ENCODE measurements at regions not wholly inside any gene's neighbourhood (a gene's known extent, or its start where the extent isn't known, plus 50 kb on each side); places are given as distances from the start of the nearest gene placed in this dataset.
"Not testable (repeated sequence)": the region's sequence is repeated elsewhere in the genome, so short reads cannot be mapped to it uniquely, and the experiment has no call there.

DNA sequence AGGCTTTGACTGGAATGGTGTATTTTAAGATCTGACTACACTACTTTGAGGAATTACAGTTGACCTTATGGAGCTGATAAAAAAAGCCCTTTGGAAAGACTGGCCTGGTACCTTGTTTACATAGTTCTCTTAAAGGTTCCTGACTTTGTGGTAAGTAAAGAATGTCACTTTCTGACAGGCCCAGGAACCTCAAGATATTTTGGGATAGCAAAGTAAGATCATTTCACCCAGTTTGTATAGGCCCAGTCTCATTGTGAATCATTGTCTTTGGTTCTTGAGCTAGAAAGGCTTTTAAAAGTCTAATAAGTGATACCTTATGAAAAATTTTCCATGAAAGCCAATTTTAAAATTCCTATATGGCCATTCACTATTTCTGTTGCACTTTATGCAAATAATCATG, 316.3 kb upstream of the LRRTM4 start:
- no peak for DNase-seq (ENCODE audit: low spot score)

DNA sequence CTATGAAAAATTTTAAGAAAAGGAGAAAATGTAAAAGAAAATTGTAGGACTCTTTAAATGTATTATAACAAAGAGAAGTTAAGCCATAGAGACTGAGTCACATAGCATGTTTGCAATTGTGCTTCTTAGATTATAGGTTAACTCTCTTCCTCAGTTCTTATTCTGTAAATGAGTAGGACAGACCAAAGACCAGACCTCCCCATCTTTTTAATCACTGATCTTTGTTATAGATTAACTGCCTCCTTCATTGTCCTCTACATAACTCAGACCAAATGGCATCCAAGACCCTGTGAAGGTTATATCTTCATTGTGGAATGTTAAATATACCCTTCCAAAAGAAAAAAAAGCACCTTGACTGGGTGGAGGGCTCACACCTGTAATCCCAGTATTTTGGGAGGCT, 316.9 kb upstream of the LRRTM4 start:
- DNase-seq (ENCODE audit: low spot score) = no peak

DNA sequence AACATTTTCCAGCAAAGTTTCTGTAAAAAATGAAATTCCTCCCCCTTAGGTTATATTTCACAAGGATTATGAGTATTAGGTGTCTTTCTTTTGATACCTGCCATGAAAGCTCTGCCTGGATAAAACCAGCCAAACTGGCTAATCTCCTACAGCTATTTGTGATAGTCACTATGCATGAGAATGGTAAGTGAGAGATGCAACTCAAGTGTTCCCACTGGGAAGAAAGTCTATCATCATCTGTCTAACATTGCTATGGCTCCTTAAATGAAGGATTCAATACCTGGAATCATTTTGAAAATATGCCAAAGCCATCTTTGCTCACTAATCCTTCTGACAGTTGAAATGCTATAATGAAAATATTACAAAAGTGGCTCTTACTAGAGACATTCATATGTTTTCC, 339.9 kb upstream of the LRRTM4 start:
- no peak for DNase-seq (ENCODE audit: low spot score)

DNA sequence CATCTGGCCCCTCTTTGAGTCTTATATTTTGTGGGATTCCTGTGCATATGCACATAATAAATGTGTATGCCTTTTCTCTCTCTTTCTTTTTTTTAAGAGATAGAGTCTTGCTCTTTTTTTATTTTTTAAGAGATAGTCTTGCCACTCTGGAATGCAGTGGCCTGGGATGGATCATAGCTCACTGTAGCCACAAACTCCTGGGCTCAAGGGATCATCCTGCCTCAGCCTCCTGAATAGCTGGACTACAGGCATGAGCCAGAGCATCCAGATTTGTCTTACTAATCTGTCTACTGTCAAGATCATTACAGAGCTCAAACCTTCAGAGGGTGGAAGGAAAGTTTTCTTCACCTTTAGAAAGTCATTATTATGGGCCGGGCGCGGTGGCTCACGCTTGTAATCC, 342.2 kb upstream of the LRRTM4 start:
- no peak for DNase-seq (ENCODE audit: low spot score)

DNA sequence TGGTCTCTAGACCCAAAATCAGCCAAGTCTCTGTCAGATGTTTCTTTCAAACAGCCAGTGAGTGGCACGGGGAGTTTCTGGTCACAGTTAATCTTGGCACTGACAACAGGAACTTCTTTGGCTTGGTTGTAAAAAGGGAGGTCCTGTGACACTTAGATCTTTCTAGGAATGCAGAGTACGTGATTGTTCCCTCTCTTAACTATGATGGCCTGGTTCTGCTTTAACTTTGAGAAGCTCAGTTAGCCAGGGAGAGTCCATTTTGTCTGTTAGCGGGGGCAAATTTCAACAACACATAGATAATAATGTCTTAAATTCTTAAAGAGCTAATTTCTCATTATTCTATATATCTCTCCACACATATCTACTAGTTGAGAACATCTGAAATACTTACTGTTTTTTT, 344.5 kb upstream of the LRRTM4 start:
- no peak for DNase-seq (ENCODE audit: low spot score)

DNA sequence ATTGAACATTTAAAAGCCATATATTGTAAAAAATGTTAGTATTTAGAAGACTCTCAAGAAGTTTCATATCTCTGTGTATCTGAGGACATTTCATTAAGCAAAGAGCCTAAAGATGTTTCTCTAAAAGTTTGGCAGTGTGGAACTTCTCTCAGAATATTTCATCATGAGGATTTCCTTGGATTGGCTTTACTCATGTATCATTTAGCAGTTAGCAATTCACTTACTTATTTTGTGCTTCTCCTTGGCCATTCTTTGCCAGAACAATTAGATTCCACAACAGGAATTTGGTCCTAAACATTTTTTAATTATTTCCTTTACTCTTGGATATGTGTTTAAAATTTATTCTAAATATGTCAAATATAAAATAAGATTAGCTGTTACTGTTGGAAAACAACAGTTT, 345.0 kb upstream of the LRRTM4 start:
- no peak for DNase-seq (ENCODE audit: low spot score)

DNA sequence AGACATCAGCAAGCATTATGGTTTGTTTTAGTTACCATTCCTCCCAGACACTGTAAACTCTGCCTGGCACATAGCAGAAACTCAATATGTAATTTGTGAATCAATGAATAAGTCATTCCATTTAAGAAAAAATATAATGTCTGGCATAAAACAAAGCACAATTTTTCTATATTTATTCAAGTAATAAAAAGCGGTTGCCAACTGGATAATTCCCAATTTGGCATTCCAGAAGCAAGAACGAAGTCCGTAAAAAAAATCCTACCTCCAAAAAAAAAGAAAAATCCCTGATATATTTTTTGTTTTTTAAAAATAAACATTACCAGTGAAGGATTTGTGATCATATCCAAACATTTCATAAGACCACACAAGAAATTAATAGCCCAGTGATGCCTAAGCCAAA, 351.3 kb upstream of the LRRTM4 start:
- DNase-seq (ENCODE audit: low spot score) = no peak

DNA sequence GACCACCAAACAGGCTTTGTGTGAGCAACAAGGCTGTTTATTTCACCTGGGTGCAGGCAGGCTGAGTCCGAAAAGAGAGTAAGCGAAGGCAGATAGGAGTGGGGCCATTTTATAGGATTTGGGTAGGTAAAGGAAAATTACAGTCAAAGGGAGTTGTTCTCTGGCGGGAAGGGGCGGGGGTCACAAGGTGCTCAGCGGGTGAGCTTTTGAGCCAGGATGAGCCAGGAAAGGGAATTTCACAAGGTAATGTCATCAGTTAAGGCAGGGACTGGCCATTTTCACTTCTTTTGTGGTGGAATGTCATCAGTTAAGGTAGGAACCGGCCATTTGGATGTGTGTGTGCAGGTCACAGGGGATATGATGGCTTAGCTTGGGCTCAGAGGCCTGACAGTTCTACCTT, 378.0 kb upstream of the LRRTM4 start:
- not testable (repeated sequence) for DNase-seq (ENCODE audit: low spot score)

DNA sequence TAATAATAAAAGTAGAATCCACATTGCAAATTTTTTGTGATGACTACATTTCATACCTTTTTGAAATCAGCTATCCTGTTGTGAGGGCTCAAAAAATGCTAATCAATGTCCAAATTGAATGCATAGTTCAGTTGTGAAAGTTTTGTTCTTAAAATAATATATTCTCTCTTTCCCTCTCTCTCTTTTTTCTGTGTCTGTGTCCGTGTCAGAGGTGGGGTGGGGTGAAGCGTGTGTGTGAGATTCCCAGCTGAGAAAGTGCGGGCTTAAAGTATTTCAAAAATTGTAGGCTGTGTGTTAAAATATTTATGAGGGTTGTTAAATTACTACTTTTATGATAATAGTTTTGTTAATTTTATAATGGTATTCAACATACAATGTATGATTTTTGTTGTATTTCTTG, 388.0 kb upstream of the LRRTM4 start:
- no peak for DNase-seq (ENCODE audit: low spot score)

DNA sequence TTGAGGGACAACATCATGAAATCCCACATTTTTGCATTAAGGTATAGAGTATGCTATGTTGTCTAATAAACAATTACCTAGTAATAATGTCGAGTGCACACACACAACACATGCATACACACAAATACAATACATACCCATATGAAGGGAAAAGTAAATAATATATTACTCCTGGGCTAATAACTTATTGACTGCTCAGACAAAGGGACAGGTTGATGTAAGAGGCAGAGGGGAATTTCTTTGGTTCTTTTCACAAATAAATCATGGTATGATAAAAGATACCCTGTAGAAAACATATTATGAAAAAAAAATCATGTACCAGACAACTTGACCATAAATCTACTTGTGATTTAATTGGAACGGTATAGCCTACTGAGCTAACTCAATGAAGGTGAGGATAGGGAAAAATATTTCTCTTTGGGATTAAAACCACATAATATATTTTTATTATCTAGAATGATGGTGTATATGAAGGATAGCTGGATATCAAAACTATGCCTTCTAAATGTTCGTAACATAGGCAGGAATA, 398.7 kb upstream of the LRRTM4 start:
- no peak for DNase-seq (ENCODE audit: low spot score)

DNA sequence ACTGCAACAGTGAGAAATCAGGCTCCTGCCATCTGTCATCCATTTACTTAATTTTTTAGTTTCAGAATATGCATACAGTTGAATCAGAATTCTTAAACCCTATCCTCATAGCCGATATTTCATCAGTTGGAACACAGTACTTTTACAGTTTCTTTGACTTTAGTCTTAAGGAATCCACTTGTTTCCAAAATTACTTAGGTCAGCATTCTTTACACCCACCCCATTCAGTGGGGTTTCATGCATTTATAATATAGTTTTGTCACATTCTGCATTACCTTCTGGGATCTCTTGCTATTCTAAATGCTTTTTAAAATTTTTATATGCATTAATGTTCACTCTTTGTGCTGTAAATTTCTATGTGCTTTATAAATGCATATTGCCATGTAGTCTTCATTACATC, 400.4 kb upstream of the LRRTM4 start:
- DNase-seq (ENCODE audit: low spot score) = no peak

DNA sequence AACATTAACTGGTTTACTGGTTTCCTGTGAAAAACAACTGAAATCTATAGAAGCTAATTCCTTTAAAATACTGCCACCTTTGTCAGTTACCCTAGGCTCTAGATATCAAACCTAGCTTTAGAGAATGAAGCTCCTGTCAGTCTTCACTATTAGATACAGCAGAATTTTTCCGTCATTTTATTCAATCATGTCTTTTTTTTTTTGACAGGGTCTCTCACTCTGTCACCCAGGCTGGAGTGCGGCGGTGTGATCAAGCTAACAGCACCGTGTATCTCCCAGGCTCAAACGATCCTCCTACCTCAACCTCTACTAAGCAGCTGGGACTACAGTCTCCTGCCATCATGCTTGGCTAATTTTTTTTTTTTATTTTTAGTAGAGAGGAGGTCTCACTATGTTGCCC, 415.2 kb upstream of the LRRTM4 start:
- DNase-seq (ENCODE audit: low spot score) = no peak

DNA sequence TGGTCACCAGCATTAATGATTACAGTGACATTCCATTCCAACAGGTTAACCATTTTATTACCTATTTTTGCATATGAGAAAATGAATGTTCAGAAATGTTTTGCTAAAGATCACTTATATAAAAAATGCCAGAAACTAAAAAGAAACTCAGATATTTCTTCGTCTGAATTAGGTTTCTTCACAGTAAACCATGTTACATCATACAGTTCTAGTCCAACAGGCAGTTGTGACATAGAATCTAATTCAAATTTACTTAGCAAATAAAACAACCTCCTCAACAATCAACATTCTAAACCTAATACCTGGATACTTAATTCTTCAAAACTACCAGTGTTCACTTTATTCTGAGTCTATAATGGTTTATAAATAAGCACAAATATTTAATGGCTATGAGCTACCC, 416.3 kb upstream of the LRRTM4 start:
- DNase-seq (ENCODE audit: low spot score) = no peak

DNA sequence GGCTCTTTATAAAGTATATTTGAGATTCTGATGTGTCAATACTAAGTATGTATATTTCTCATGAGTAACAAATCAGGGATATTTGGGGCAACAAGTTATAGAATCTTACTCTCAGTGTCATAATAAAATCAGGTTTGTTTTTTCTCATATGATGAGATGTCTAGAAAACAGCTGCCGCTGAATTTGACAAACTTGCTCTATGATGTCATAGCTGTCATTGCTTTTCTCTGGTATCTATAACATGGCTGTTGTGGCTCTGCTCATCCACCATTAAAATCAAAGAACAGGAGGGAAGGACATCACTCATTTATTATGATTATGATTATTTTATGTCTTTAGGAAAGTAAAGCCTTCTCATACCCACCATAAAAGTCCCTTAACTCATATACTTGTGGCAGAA, 417.2 kb upstream of the LRRTM4 start:
- DNase-seq (ENCODE audit: low spot score) = no peak

DNA sequence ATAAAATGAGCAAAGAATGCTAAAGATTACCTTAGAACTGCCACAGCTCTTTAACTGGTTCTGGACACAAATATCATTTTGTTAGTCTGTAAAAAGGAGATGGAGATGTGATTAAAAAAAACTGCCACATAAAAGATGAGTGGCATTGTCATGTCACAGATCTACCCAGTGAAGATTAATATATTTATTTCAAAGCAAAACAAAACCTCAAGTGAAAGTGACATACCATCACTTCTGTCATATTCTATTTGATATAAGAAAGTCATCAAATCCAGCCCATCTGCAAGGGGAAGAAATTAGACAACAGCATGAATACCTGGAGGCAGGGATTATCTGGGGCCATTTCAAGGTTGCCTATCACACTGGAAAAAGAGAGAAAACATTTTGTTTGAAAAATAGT, 417.6 kb upstream of the LRRTM4 start:
- DNase-seq (ENCODE audit: low spot score) = no peak

DNA sequence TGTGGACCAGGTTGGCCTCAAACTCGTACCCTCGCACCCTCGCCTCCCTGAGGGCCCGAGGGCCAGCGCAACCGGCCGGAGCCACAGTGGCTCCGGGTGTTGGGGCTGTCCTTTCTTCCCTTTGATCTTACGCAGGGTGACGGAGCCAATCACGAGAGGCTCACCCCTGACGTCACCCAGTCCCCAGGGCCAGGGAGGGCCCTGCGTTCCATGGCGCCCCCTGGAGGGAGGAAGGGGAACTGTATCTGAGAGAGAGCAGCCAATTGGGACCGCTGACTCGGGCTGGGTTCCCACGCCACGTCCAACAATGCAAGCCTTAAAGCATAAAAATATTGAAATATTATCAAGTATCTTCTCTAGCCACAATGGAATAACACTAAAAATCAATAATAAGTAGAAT, 432.8 kb upstream of the LRRTM4 start:
- no peak for DNase-seq (ENCODE audit: low spot score)

DNA sequence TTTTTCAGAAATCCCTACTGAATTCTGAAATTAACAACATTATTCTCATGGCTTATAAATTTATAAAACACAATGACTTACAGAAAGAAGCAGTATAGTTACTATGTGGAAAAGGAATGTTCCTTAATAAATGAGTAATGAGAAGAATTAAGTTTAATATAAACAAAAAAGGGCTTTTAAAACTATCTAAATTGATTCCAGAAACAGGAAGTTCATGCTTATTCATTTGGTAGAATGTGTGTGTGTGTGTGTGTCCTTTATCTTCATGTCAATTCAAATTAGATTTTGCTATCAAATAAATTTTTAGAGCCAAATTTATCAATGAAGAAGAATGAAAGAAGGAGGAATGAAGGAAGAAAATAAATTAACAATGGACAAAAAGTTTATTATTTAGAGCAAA, 440.8 kb upstream of the LRRTM4 start:
- DNase-seq (ENCODE audit: low spot score) = no peak

DNA sequence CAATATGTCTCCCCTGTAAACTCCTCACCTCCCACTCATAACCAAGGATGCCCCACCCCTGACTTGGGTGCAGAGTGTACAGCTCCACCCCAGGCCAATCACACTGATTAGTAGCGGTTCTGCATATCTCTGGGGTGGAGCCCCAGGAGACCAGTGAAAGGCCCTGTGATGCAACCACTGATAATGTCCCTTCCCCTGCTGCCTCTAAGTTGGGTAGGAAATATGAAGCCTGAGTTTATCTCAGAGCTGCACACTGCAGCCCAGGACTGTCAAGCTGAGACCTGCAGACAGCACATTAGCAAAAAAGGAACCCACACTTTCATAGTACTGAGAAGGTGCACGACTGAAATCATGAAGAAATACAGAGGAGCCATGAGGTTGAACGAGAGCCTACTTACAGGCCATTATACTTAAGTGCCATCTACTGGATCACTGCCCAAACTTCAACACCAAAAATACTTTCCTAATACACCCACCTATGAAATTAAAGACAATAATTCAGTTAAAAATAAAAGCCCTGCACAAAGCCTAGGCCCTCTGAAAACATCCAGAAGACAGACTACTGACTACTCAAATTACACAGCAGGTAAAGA, 455.4 kb upstream of the LRRTM4 start:
- no peak for DNase-seq (ENCODE audit: low spot score)

DNA sequence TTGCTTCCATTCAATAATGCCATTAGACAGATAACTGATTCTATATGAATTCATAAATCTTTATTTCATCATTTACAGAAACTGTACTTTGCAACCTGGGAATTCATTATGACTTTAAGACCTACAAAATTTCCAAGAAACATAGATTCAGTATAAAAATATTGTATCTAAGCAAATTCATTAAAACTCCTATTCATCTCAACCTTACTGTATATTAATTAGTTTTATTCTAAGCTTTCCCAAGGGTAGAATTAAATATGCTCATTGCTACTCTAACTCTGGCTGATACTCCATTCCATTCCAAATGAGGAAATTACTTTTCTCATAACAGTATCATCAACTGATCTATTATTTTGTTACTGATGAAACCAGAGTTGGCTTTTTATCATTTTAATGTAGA, 473.0 kb upstream of the LRRTM4 start:
- DNase-seq (ENCODE audit: low spot score) = no peak

DNA sequence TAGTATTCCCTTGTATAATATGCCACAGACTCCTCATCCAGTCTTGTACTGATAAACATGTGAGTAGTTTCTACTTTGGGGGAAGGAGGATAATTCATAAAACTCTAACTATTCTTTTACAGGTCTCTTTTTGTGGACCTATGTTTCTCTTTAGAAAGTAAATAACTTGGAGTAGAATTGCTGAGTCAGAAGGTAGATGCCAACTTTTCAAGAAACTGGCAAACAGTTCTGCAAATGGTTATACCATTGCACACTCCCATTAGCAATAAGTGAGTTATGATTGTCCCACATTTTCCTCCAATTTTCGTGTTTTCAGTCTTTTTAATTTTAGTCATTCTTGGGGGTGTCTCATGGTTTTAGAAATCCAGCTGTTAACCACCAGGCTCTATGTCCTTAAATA, 477.2 kb upstream of the LRRTM4 start:
- no peak for DNase-seq (ENCODE audit: low spot score)

DNA sequence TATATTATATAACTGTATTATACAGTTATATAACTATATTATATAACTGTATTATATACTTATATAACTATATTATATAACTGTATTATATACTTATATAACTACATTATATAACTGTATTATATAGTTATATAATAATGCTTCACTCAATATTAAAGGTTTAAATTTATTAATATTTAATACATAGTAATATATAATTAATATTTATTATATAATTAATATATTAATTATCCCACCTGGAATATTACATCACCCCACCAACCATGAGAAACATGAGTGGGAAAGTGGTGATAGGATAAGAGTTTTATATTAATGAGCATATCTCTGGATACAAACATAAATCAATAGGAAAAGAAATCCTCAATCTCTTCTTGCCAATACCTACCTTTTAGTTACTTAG, 487.1 kb upstream of the LRRTM4 start:
- no peak for DNase-seq (ENCODE audit: low spot score)

DNA sequence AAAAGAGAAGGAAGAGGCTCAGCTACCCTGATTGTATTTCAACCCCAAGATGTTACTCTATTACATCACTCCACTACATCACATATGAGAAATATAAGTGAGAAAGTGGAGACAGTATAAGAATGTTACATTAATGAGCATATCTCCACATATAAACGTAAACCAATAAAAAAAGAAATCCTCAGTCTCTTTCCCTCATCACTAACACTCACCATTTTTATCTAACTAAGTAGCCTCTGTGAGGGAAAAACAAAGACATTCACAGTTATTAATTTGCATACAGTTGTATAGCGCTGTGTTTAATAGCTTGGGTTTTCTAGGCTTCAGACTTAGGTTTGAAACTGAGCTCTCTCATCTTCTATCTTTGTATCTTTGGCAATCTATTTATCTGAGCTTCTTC, 489.1 kb upstream of the LRRTM4 start:
- no peak for DNase-seq (ENCODE audit: low spot score)

DNA sequence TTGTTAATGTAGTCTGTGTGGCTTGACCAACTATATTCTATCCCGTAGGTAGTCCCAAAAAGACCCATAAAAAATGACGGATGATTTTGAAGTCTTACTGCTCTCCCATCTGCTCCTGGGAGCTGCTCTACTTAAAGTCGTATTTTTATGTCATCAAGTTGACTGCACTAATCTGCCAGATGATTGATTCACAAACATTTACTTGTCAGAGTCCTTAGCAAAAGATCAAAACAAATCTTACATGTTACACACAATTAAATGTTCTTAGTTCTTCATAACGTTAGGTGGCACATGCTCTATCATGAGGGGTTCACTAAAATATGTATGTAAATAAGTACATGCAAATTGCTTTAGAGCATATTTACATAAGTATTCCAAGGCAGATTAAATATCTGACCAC, 498.3 kb upstream of the LRRTM4 start:
- DNase-seq (ENCODE audit: low spot score) = no peak

DNA sequence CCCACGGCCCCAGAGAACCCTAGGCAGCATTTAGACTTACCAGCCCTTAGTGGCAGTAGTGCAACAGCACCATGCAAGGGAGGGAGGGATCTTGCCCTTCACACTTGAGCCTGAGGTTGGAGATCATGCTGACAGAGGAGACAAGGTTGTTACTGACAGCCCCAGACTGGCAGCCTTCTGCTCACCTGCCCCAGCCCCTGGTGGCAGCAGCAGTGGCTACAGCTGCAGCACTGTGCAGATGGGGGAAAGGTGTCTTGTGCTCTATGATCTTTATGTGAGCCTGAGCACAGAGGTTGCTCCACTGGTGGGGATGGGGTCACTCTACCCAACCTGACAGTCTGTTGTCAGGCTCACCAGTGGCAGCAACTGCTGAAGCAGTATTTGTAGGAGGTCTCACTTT, 501.2 kb upstream of the LRRTM4 start:
- no peak for DNase-seq (ENCODE audit: low spot score)

DNA sequence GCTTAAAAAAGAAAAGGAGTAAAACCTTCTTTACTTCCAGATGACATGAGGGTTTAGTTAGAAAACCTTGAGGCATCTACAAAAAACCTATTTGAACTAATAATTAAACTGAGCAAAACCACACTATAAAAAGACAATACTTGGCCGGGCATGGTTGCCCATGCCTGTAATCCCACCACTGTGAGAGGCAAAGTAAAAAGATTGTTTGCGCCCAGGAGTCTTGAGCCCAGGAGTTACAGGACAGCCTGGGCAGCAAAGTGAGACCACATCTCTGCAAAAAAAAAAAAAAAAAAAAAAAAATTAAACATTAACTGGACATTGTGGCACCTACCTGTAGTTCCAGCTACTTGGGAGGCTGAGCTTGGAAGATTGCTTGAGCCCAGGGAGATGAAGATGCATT, 502.8 kb upstream of the LRRTM4 start:
- no peak for DNase-seq (ENCODE audit: low spot score)
